Spinal cord (tissue), 9 donors: ENCODE measurements at regions not wholly inside any gene's neighbourhood (a gene's known extent, or its start where the extent isn't known, plus 50 kb on each side); places are given as distances from the start of the nearest gene placed in this dataset.

Experiments
- DNase-seq, 6 donors: peaks; one replicate each; pipeline versions ENCODE4 v3.0.0 to v3.0.0-alpha.2; 2013 to 2015; ENCODE audit warnings: low spot score in 6 of 6, low read depth in 4 of 6
- H3K27ac ChIP-seq: one replicate; pipeline ENCODE4 v1.5.1; 2013; ENCODE audit warnings: low read depth, low read length, control low read depth
- H3K27me3 ChIP-seq: one replicate; pipeline ENCODE4 v1.6.1; 2013; ENCODE audit warnings: low read length; ENCODE audit not compliant: control insufficient read depth, insufficient read depth
- H3K36me3 ChIP-seq: one replicate; pipeline ENCODE4 v1.6.1; 2013; ENCODE audit warnings: low read length; ENCODE audit not compliant: control insufficient read depth, insufficient read depth
- H3K4me1 ChIP-seq: one replicate; pipeline ENCODE4 v1.6.1; 2013; ENCODE audit warnings: low read length; ENCODE audit not compliant: control insufficient read depth, insufficient read depth
- H3K4me3 ChIP-seq: one replicate; pipeline ENCODE4 v1.5.1; 2013; ENCODE audit warnings: low read depth, low read length, control low read depth
- H3K9me3 ChIP-seq: one replicate; pipeline ENCODE4 v1.6.1; 2013; ENCODE audit warnings: low read length; ENCODE audit not compliant: control insufficient read depth, insufficient read depth
- WGBS: methylation state at CpG from one replicate; pipeline ENCODE4 v1.1.5; 2013; ENCODE audit warnings: missing lambda C conversion rate; ENCODE audit not compliant: insufficient coverage; 5-methylcytosine and 5-hydroxymethylcytosine counted together
- donor health status: healthy.

DNA sequence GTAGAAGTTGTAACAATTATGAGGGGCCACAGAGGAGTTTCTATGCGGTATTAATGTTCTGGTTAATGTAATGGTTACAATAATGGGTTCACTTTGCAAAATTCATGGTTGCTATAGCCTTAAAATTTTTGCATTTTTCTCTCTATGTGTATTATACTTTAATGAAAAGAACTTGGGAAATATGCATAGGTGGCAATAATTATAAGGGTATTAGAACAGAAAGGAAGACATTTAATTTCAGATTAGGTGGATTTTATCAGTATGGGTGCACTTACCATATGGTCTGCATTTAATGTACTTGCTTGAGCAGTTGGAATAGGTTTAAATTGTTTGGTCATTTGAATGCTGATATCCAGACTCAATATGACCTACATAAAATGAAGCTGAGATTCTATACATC, 161.6 kb upstream of the TACR1 start:
- Histone ChIP-seq H3K27me3 (no peaks in the 10 kb centered on the region), H3K9me3 (peaks cover 1% of the 10 kb centered on the region), H3K4me1 (no peaks in the 10 kb centered on the region), H3K36me3 (no peaks in the 10 kb centered on the region), H3K27ac (no peak overlapping the region), H3K4me3 (no peak overlapping the region)
- DNase-seq = no peak
- 86% methylated on average over 1 of the region's 1 CpG for WGBS

DNA sequence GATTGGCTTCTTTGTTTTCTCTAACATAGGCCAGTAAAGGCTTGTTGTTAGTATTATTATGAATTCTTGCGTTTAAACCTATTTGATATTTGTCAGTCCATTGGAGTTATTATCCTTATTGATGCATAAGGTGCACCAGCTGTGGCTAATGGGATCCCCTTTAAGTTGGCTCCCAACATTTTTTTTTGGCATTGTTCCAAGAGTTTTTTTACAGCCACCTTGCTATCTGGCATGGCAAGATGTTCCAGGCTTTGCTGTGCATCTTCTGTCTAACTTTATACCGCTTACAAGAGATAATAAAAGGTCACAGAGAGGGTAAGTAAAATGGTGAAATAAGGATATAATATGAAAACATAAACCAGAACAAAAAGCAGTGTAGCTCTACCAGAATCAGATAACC, 157.5 kb upstream of the TACR1 start:
- Histone ChIP-seq H3K9me3 (peaks cover 1% of the 10 kb centered on the region), H3K27ac (no peak overlapping the region), H3K36me3 (no peaks in the 10 kb centered on the region), H3K4me1 (no peaks in the 10 kb centered on the region), H3K4me3 (no peak overlapping the region), H3K27me3 (no peaks in the 10 kb centered on the region)
- WGBS = no CpG with 5 or more reads among the region's 2 CpGs
- no peak for DNase-seq

- Histone ChIP-seq H3K27me3 (no peaks in the 10 kb centered on the region), H3K27ac (no peak overlapping the region)
These were observed 153.8 kb upstream of the TACR1 start for GRCh38 chr2:75353131-75353530.

GRCh38 chr2:75348307-75348706, 149.0 kb upstream of the TACR1 start:
- Histone ChIP-seq H3K27ac (no peak overlapping the region), H3K27me3 (no peaks in the 10 kb centered on the region), H3K9me3 (no peaks in the 10 kb centered on the region), H3K4me1 (no peaks in the 10 kb centered on the region), H3K36me3 (no peaks in the 10 kb centered on the region), H3K4me3 (no peak overlapping the region)
- 100% methylated on average over 1 of the region's 1 CpG for WGBS
- DNase-seq = no peak

More at GRCh38 chr2:75353131-75353530, 153.8 kb upstream of the TACR1 start:
- no peaks in the 10 kb centered on the region for H3K36me3 ChIP-seq
- no peak for DNase-seq
- H3K4me1 ChIP-seq = no peaks in the 10 kb centered on the region
- H3K9me3 ChIP-seq = no peaks in the 10 kb centered on the region
- no peak overlapping the region for H3K4me3 ChIP-seq

GRCh38 chr2:75344146-75344545, 144.8 kb upstream of the TACR1 start:
- no peaks in the 10 kb centered on the region for H3K9me3 ChIP-seq
- H3K4me1 ChIP-seq = no peaks in the 10 kb centered on the region
- no peaks in the 10 kb centered on the region for H3K27me3 ChIP-seq
- WGBS = no CpG with 5 or more reads among the region's 1 CpG
- DNase-seq = no peak
- H3K4me3 ChIP-seq = no peak overlapping the region
- no peaks in the 10 kb centered on the region for H3K36me3 ChIP-seq
- no peak overlapping the region for H3K27ac ChIP-seq

DNA sequence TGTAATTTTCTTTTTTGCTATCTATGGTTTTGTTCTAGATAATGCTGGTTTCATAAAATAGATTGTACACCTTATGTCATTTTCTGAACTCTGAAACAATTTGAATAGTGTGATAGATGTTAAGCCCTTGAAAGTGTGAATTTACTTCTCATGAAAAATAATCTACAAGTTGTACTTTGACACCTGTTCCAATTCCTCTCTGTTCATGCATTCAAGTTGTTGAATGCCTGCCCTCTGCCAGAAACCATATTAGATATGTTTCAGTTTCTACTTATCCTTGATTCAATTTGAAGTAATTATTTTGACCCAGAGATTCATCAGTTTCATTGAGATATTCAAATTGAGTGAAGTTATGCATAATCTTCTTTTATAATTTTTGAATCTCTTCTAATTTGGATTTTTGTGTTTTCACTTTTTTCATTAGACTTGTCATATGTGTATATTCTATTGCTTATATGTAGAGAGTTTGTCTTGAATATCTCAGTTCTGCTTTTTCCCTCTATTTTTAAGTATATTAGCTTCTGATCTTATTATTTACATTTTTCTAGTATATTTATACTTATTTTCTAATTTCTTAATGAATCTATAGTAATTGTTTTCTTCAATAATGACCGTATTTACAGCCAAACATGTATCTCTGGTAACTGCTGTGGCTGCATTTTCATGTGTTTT, 143.3 kb upstream of the TACR1 start:
- Histone ChIP-seq H3K27me3 (no peaks in the 10 kb centered on the region), H3K4me3 (no peak overlapping the region), H3K4me1 (no peaks in the 10 kb centered on the region), H3K36me3 (no peaks in the 10 kb centered on the region), H3K27ac (no peak overlapping the region), H3K9me3 (no peaks in the 10 kb centered on the region)
- no CpG with 5 or more reads among the region's 1 CpG for WGBS
- no peak for DNase-seq

GRCh38 chr2:75340560-75340959, 141.2 kb upstream of the TACR1 start:
- no peaks in the 10 kb centered on the region for H3K36me3 ChIP-seq
- H3K9me3 ChIP-seq = no peaks in the 10 kb centered on the region
- no peak overlapping the region for H3K27ac ChIP-seq
- no peak overlapping the region for H3K4me3 ChIP-seq
- H3K4me1 ChIP-seq = no peaks in the 10 kb centered on the region
- H3K27me3 ChIP-seq = no peaks in the 10 kb centered on the region
- DNase-seq = peak in 1 of 6 donors; percentile 55
- 80% methylated on average over 1 of the region's 3 CpGs for WGBS

DNA sequence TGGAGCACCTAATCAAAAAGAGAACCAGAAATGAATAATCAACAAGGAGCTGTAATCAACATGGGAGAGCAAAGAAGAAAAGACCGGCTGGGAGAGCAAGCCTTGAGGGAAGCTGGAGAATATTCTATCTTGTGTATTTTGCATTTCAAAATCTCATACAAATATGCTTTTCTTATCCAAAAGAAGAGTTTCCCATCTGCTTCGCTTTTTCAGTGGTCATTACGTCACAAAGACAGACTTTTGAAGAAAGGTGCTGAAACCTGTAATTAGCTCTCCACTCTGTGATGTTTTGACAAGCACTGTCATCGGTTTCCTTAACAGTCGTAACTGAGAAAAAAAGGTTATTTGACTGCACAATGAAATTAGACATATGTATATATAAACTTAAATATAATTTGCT, 139.1 kb upstream of the TACR1 start:
- Histone ChIP-seq H3K4me3 (no peak overlapping the region), H3K27ac (no peak overlapping the region)
- WGBS = 91% methylated on average over 2 of the region's 5 CpGs

DNA sequence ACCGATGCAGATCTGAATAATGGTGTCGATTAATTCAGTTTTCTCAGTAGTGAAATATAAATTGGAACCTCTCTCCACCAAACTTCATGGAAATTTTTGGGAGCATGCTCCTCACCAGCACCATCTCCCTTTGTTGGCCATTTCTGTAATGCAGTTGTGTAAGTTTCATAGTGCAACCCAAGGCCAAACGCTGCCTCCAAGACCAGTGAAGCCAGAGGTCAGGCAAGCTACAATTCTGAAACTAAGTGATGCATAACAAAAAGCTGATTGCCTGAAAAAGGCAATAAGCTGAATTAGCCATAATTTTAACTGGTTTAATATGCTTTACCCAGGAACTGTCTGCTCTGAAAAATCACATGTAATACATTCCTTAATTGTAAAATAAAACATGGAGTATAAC, 138.3 kb upstream of the TACR1 start:
- no peak overlapping the region for H3K27ac ChIP-seq
- no peaks in the 10 kb centered on the region for H3K9me3 ChIP-seq
- no peaks in the 10 kb centered on the region for H3K27me3 ChIP-seq
- no peaks in the 10 kb centered on the region for H3K4me1 ChIP-seq
- 86% methylated on average over 1 of the region's 3 CpGs for WGBS
- no peak overlapping the region for H3K4me3 ChIP-seq
- no peak for DNase-seq
- H3K36me3 ChIP-seq = no peaks in the 10 kb centered on the region

More for the DNA sequence above, 139.1 kb upstream of the TACR1 start:
- no peaks in the 10 kb centered on the region for H3K4me1 ChIP-seq
- DNase-seq = peak in 1 of 6 donors; percentile 63
- no peaks in the 10 kb centered on the region for H3K36me3 ChIP-seq
- H3K9me3 ChIP-seq = no peaks in the 10 kb centered on the region
- no peaks in the 10 kb centered on the region for H3K27me3 ChIP-seq

DNA sequence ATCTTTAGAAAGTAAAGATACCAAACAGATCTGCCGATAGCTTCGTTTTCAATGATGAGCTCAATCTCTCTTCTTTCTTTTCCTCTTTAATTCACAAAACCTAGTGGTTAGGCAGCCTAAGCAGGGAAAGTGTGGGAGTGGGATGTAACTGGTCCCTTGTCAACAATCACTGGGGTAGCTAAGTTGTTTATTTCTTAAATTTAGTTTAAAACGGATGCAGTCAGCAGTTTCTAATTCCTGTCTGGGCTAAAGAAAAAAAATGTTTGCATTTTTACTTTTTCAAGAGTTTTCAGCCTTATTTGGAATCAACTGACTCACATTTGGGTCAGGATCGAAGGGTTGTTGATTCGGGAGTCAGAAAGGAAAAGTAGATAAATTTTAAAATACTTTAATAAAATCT, 137.7 kb upstream of the TACR1 start:
- no CpG with 5 or more reads among the region's 5 CpGs for WGBS
- no peak overlapping the region for H3K4me3 ChIP-seq

More for the DNA sequence above, 137.7 kb upstream of the TACR1 start:
- no peaks in the 10 kb centered on the region for H3K9me3 ChIP-seq
- H3K27me3 ChIP-seq = no peaks in the 10 kb centered on the region
- no peaks in the 10 kb centered on the region for H3K4me1 ChIP-seq
- no peak overlapping the region for H3K27ac ChIP-seq
- peak in 1 of 6 donors; percentile 32 for DNase-seq
- no peaks in the 10 kb centered on the region for H3K36me3 ChIP-seq
